Testis (tissue), 2 donors: ENCODE measurements at regions not wholly inside any gene's neighbourhood (a gene's known extent, or its start where the extent isn't known, plus 50 kb on each side); places are given as distances from the start of the nearest gene placed in this dataset.

ENCODE experiments used
- DNase-seq: peaks from one replicate; pipeline ENCODE4 v3.0.0-alpha.2; 2019
- H3K27ac ChIP-seq, 2 donors: fragments of 200-600 bp; sonication (generic); one replicate each; pipeline ENCODE4 v1.5.1; 2019
- H3K27me3 ChIP-seq: fragments of 200-600 bp; sonication (generic); one replicate; pipeline ENCODE4 v1.5.1; 2019
- H3K36me3 ChIP-seq: fragments of 200-600 bp; sonication (generic); one replicate; pipeline ENCODE4 v1.5.1; 2017; ENCODE audit warnings: low read depth; ENCODE audit errors: missing control alignments
- H3K4me1 ChIP-seq: fragments of 200-600 bp; sonication (generic); one replicate; pipeline ENCODE4 v1.5.1; 2019
- H3K4me3 ChIP-seq, 2 donors: fragments of 200-600 bp; sonication (generic); one replicate each; pipeline ENCODE4 v1.5.1; 2017 to 2019
- H3K9me3 ChIP-seq: fragments of 200-600 bp; sonication (generic); one replicate; pipeline ENCODE4 v1.5.1; 2017
- CTCF ChIP-seq, 3 experiments: fragments of 450-650 bp in 2 of 3; fragments of 200-600 bp in 1 of 3; sonication (generic) in 1 of 3; IDR thresholded peaks; one replicate each; pipeline ENCODE4 v1.5.1; 2016 to 2019; ENCODE audit warnings: antibody characterized with exemption in 3 of 3, mild to moderate bottlenecking in 2 of 3, moderate library complexity in 1 of 3
- POLR2A ChIP-seq: fragments of 450-650 bp; IDR thresholded peaks from one replicate; pipeline ENCODE4 v1.6.1; 2017; ENCODE audit warnings: antibody characterized with exemption, mild to moderate bottlenecking, moderate library complexity
- WGBS, 2 donors: methylation state at CpG; one replicate each; pipeline ENCODE4 v1.1.5; 2018; 5-methylcytosine and 5-hydroxymethylcytosine counted together
- intact Hi-C: fragments of 100-400 bp; cut with DNase I; formaldehyde crosslinking; loops from one replicate; pipeline ENCODE4 v1.15.1; 2023; ENCODE audit warnings: low total_unique reads

GRCh38 chr17:77786090-77786489 is 172.4 kb upstream of the TNRC6C start:
- no peaks in the 10 kb centered on the region for H3K9me3 ChIP-seq
- TF ChIP-seq POLR2A (no peak), CTCF (IDR thresholded peaks at IDR 0.05) (no peak)
- intact Hi-C loops = no loop called here
- H3K27ac ChIP-seq = no peak overlapping the region
- no peaks in the 10 kb centered on the region for H3K27me3 ChIP-seq
- no peaks in the 10 kb centered on the region for H3K4me1 ChIP-seq
- DNase-seq = no peak
- H3K36me3 ChIP-seq = no peaks in the 10 kb centered on the region
- WGBS, 2 donors = 67 to 71% methylated on average over 4 of the region's 4 CpGs
- no peak overlapping the region for H3K4me3 ChIP-seq

- intact Hi-C loops = no loop called here
- H3K9me3 ChIP-seq = no peaks in the 10 kb centered on the region
- H3K27ac ChIP-seq = no peak overlapping the region
- H3K36me3 ChIP-seq = no peaks in the 10 kb centered on the region
- H3K4me1 ChIP-seq = no peaks in the 10 kb centered on the region
- 80 to 84% methylated on average over 20 of the region's 20 CpGs for WGBS, 2 donors
- no peak overlapping the region for H3K4me3 ChIP-seq
- H3K27me3 ChIP-seq = no peaks in the 10 kb centered on the region
- TF ChIP-seq POLR2A (no peak), CTCF (IDR thresholded peaks at IDR 0.05) (no peak)
- no peak for DNase-seq
These were observed 171.6 kb upstream of the TNRC6C start for GRCh38 chr17:77786740-77787505.

- WGBS, 2 donors = 82 to 83% methylated on average over 9 of the region's 9 CpGs
- H3K9me3 ChIP-seq = no peaks in the 10 kb centered on the region
- no peaks in the 10 kb centered on the region for H3K36me3 ChIP-seq
- no peak for TF ChIP-seq POLR2A
- no peak for TF ChIP-seq CTCF (IDR thresholded peaks at IDR 0.05)
- H3K27ac ChIP-seq = no peak overlapping the region
- H3K27me3 ChIP-seq = no peaks in the 10 kb centered on the region
- no peaks in the 10 kb centered on the region for H3K4me1 ChIP-seq
- intact Hi-C loops = no loop called here
- no peak for DNase-seq
- no peak overlapping the region for H3K4me3 ChIP-seq
These were observed 168.2 kb upstream of the TNRC6C start for GRCh38 chr17:77790143-77790829.

- TF ChIP-seq POLR2A = no peak
- no peak for TF ChIP-seq CTCF (IDR thresholded peaks at IDR 0.05)
- no peaks in the 10 kb centered on the region for H3K27me3 ChIP-seq
- intact Hi-C loops = no loop called here
- H3K4me1 ChIP-seq = no peaks in the 10 kb centered on the region
- no peaks in the 10 kb centered on the region for H3K9me3 ChIP-seq
- no peak for DNase-seq
- no peak overlapping the region for H3K4me3 ChIP-seq
- no peaks in the 10 kb centered on the region for H3K36me3 ChIP-seq
- 77 to 81% methylated on average over 9 to 10 of the region's 10 CpGs for WGBS, 2 donors
- no peak overlapping the region for H3K27ac ChIP-seq
These were observed 165.9 kb upstream of the TNRC6C start for GRCh38 chr17:77792626-77793025.
